WTC11 (cell line): ENCODE measurements at regions not wholly inside any gene's neighbourhood (a gene's known extent, or its start where the extent isn't known, plus 50 kb on each side); places are given as distances from the start of the nearest gene placed in this dataset.

Experiments used
- E2F5 ChIP-seq: sonication (generic); formaldehyde crosslinking; IDR thresholded peaks from 2 replicates; pipeline ENCODE4 v1.8.1; 2022; ENCODE audit warnings: mild to moderate bottlenecking, moderate library complexity, missing genetic modification reagents
- JUN ChIP-seq: sonication (generic); formaldehyde crosslinking; IDR thresholded peaks from 2 replicates; pipeline ENCODE4 v1.8.0; 2023; ENCODE audit warnings: mild to moderate bottlenecking, missing genetic modification reagents
- NFE2L1 ChIP-seq: sonication (generic); formaldehyde crosslinking; IDR thresholded peaks from 2 replicates; pipeline ENCODE4 v1.8.1; 2023; ENCODE audit warnings: missing genetic modification reagents
- TF ChIP-seq, protein P1 (sequence below): fragments of 200-600 bp; IDR thresholded peaks from 2 replicates; pipeline ENCODE4 v1.8.0; 2022; ENCODE audit warnings: antibody characterized with exemption
- TF ChIP-seq, protein P2 (sequence below): sonication (generic); formaldehyde crosslinking; IDR thresholded peaks from 2 replicates; pipeline ENCODE4 v1.8.0; 2022; ENCODE audit warnings: mild to moderate bottlenecking, missing genetic modification reagents
- TF ChIP-seq, protein P3 (sequence below): sonication (generic); formaldehyde crosslinking; conservative IDR thresholded peaks from 2 replicates; pipeline ENCODE4 v1.8.1; 2022; ENCODE audit warnings: mild to moderate bottlenecking, missing genetic modification reagents
- TF ChIP-seq, protein P4 (sequence below): sonication (generic); formaldehyde crosslinking; IDR thresholded peaks from 2 replicates; pipeline ENCODE4 v1.8.0; 2022; ENCODE audit warnings: mild to moderate bottlenecking, missing genetic modification reagents
- TF ChIP-seq, protein P5 (sequence below): sonication (generic); formaldehyde crosslinking; IDR thresholded peaks from 2 replicates; pipeline ENCODE4 v1.8.1; 2023; ENCODE audit warnings: mild to moderate bottlenecking, moderate library complexity, missing genetic modification reagents

DNA sequence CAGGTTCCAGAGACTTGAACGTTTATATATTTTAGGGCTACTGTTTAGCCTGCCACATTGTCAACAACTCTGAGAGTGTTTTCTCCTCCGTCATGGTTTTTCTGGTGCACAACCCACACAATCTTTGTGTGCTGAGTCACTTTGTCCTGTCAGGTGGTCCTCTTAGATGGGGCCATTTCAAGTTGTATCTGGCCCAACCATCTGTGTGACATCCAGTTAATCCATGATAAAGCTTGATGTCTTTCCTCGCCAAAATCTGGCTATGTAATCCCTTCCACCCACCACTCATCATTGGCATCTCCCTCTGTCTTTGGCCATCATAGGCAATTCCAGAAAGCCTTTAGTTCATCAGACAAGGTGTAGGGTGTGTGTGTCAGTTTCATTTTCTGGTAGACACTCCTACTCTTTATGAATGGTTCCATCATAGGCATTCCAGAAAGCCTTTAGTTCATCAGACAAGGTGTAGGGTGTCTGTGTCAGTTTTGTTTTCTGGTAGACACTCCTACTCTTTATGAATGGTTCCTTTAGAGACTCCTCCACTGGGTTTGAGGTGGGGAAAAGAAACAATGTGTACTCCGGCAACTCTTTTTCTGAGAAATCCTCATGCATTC lies 282.0 kb upstream of the ACTBL2 start:
- TF ChIP-seq E2F5 (CRISPR knock-in tag) (no peak), JUN (CRISPR knock-in tag) (no peak), NFE2L1 (no peak)
- TF ChIP-seq, protein P1, sequence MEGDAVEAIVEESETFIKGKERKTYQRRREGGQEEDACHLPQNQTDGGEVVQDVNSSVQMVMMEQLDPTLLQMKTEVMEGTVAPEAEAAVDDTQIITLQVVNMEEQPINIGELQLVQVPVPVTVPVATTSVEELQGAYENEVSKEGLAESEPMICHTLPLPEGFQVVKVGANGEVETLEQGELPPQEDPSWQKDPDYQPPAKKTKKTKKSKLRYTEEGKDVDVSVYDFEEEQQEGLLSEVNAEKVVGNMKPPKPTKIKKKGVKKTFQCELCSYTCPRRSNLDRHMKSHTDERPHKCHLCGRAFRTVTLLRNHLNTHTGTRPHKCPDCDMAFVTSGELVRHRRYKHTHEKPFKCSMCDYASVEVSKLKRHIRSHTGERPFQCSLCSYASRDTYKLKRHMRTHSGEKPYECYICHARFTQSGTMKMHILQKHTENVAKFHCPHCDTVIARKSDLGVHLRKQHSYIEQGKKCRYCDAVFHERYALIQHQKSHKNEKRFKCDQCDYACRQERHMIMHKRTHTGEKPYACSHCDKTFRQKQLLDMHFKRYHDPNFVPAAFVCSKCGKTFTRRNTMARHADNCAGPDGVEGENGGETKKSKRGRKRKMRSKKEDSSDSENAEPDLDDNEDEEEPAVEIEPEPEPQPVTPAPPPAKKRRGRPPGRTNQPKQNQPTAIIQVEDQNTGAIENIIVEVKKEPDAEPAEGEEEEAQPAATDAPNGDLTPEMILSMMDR = no peak
- TF ChIP-seq, protein P2, sequence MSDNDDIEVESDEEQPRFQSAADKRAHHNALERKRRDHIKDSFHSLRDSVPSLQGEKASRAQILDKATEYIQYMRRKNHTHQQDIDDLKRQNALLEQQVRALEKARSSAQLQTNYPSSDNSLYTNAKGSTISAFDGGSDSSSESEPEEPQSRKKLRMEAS = no peak
- TF ChIP-seq, protein P3, sequence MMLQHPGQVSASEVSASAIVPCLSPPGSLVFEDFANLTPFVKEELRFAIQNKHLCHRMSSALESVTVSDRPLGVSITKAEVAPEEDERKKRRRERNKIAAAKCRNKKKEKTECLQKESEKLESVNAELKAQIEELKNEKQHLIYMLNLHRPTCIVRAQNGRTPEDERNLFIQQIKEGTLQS (CRISPR knock-in tag) = no peak
- TF ChIP-seq, protein P4, sequence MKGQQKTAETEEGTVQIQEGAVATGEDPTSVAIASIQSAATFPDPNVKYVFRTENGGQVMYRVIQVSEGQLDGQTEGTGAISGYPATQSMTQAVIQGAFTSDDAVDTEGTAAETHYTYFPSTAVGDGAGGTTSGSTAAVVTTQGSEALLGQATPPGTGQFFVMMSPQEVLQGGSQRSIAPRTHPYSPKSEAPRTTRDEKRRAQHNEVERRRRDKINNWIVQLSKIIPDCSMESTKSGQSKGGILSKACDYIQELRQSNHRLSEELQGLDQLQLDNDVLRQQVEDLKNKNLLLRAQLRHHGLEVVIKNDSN (CRISPR knock-in tag) = no peak
- TF ChIP-seq, protein P5, sequence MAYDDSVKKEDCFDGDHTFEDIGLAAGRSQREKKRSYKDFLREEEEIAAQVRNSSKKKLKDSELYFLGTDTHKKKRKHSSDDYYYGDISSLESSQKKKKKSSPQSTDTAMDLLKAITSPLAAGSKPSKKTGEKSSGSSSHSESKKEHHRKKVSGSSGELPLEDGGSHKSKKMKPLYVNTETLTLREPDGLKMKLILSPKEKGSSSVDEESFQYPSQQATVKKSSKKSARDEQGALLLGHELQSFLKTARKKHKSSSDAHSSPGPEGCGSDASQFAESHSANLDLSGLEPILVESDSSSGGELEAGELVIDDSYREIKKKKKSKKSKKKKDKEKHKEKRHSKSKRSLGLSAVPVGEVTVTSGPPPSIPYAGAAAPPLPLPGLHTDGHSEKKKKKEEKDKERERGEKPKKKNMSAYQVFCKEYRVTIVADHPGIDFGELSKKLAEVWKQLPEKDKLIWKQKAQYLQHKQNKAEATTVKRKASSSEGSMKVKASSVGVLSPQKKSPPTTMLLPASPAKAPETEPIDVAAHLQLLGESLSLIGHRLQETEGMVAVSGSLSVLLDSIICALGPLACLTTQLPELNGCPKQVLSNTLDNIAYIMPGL (CRISPR knock-in tag) = no peak
